ENCODE measurements at regions not wholly inside any gene's neighbourhood (a gene's known extent, or its start where the extent isn't known, plus 50 kb on each side); places are given as distances from the start of the nearest gene placed in this dataset.

GRCh38 chr6:156379392-156380289 lies 397.5 kb upstream of the ARID1B start:
- no peak for DNase-seq (ENCODE audit: low spot score)

- no peak for DNase-seq (ENCODE audit: low spot score)
Measured at GRCh38 chr6:156378853-156379252, 398.3 kb upstream of the ARID1B start.

- DNase-seq (ENCODE audit: low spot score), result no peak
Measured at GRCh38 chr6:156376091-156376490, 401.1 kb upstream of the ARID1B start.

- peak; percentile 3 for DNase-seq (ENCODE audit: low spot score)
Measured at GRCh38 chr6:156359912-156360311, 417.3 kb upstream of the ARID1B start.

- no peak for DNase-seq (ENCODE audit: low spot score)
Measured at GRCh38 chr6:156352861-156353260, 424.3 kb upstream of the ARID1B start.

GRCh38 chr6:156351346-156351966 lies 425.7 kb upstream of the ARID1B start:
- DNase-seq (ENCODE audit: low spot score), result no peak

- no peak for DNase-seq (ENCODE audit: low spot score)
Measured at GRCh38 chr6:156350337-156350736, 426.8 kb upstream of the ARID1B start.

- no peak for DNase-seq (ENCODE audit: low spot score)
Measured at GRCh38 chr6:156348849-156349248, 428.3 kb upstream of the ARID1B start.

GRCh38 chr6:156348424-156348823 lies 428.8 kb upstream of the ARID1B start:
- DNase-seq (ENCODE audit: low spot score), result no peak

- no peak for DNase-seq (ENCODE audit: low spot score)
Measured at GRCh38 chr6:156347656-156348055, 429.5 kb upstream of the ARID1B start.

- no peak for DNase-seq (ENCODE audit: low spot score)
Measured at GRCh38 chr6:156347246-156347645, 429.9 kb upstream of the ARID1B start.

GRCh38 chr6:156345700-156346099 lies 431.5 kb upstream of the ARID1B start:
- no peak for DNase-seq (ENCODE audit: low spot score)

GRCh38 chr6:156344491-156344890 lies 432.7 kb upstream of the ARID1B start:
- no peak for DNase-seq (ENCODE audit: low spot score)

- no peak for DNase-seq (ENCODE audit: low spot score)
Measured at GRCh38 chr6:156337801-156338200, 439.4 kb upstream of the ARID1B start.

- DNase-seq (ENCODE audit: low spot score), result no peak
Measured at GRCh38 chr6:156336733-156337132, 440.4 kb upstream of the ARID1B start.

GRCh38 chr6:156336089-156336488 lies 441.1 kb upstream of the ARID1B start:
- DNase-seq (ENCODE audit: low spot score), result no peak

- DNase-seq (ENCODE audit: low spot score), result no peak
Measured at GRCh38 chr6:156334966-156335365, 442.2 kb upstream of the ARID1B start.

- DNase-seq (ENCODE audit: low spot score), result no peak
Measured at GRCh38 chr6:156319707-156320106, 457.5 kb upstream of the ARID1B start.

- no peak for DNase-seq (ENCODE audit: low spot score)
Measured at GRCh38 chr6:156316583-156317125, 460.5 kb upstream of the ARID1B start.

GRCh38 chr6:156315146-156315545 lies 462.0 kb upstream of the ARID1B start:
- no peak for DNase-seq (ENCODE audit: low spot score)

- DNase-seq (ENCODE audit: low spot score), result no peak
Measured at GRCh38 chr6:156313037-156313436, 464.1 kb upstream of the ARID1B start.

- DNase-seq (ENCODE audit: low spot score), result no peak
Measured at GRCh38 chr6:156311291-156311690, 465.9 kb upstream of the ARID1B start.

GRCh38 chr6:156310701-156311100 lies 466.5 kb upstream of the ARID1B start:
- DNase-seq (ENCODE audit: low spot score), result no peak
